HCT116 (cell line): ENCODE measurements at regions not wholly inside any gene's neighbourhood (a gene's known extent, or its start where the extent isn't known, plus 50 kb on each side); places are given as distances from the start of the nearest gene placed in this dataset.

Experiments used
- ATAC-seq: fragments of 200-7000 bp; cut with Tn5 transposase; 2 replicates; pipeline ENCODE4 v1.9.1; 2020; ENCODE audit warnings: mild to moderate bottlenecking, moderate library complexity
- BruUV-seq: library from RNA; stranded (reverse); fragments of 400-500 nt; replicated peaks from 2 replicates; lab custom pipeline; 2021; lab: Mats Ljungman, UMichigan
- CTCF ChIA-PET: fragments of 300-600 bp; sonication (Branson Sonifier 250); formaldehyde crosslinking; loops from one replicate; lab custom pipeline; 2021; ENCODE audit warnings: antibody characterized with exemption; lab: Charles Lee
- POLR2A ChIA-PET: fragments of 300-600, 350-600 bp; sonication (Branson Sonifier 250); formaldehyde crosslinking; loops from one replicate; lab custom pipeline; 2021; ENCODE audit warnings: antibody characterized with exemption; lab: Charles Lee
- RAD21 ChIA-PET, 2 experiments: fragments of 300-600 bp; sonication (Branson Sonifier 250); formaldehyde crosslinking; loops; one replicate each; lab custom pipeline; 2023; ENCODE audit warnings: low total read pairs in 2 of 2; ENCODE audit not compliant: uncharacterized antibody in 2 of 2, unreplicated experiment in 2 of 2, low non-redundant PET in 1 of 2; lab: Charles Lee
- DNase-seq: peaks from one replicate; pipeline ENCODE4 v3.0.0-alpha.2; 2010; ENCODE audit warnings: low read depth, low spot score
- H2AFZ ChIP-seq: fragments of 200-600 bp; shearing (Covaris generic), sonication (generic); 2 replicates; pipeline ENCODE4 v1.6.1; 2017; ENCODE audit warnings: low read depth, mixed run types, mixed read lengths, antibody characterized with exemption, low read length; ENCODE audit not compliant: poor library complexity, severe bottlenecking
- H3K27ac ChIP-seq: 2 replicates; pipeline ENCODE4 v1.5.1; 2012; ENCODE audit warnings: low read depth, low read length
- H3K27me3 ChIP-seq: fragments of 200-600 bp; sonication (generic); 2 replicates; pipeline ENCODE4 v1.6.1; 2016; ENCODE audit warnings: mixed run types, low read length, mixed read lengths; ENCODE audit not compliant: insufficient read depth
- H3K36me3 ChIP-seq, 2 experiments: fragments of 200-500 bp in 1 of 2; fragments of 200-600 bp in 1 of 2; sonication (Bioruptor generic) in 1 of 2; sonication (generic) in 1 of 2; 2 replicates each; pipeline versions ENCODE4 v1.5.1 to v1.6.1; 2014 to 2016; ENCODE audit warnings: low read length in 2 of 2, inconsistent platforms in 1 of 2, mixed read lengths in 1 of 2, mixed run types in 1 of 2; ENCODE audit not compliant: insufficient read depth in 2 of 2, control insufficient read depth in 1 of 2
- H3K4me1 ChIP-seq, 2 experiments: fragments of 200-600 bp in 1 of 2; sonication (generic) in 1 of 2; 2 replicates each; pipeline versions ENCODE4 v1.5.1 to v1.6.1; 2012 to 2017; ENCODE audit warnings: low read length in 2 of 2, inconsistent platforms in 1 of 2, mild to moderate bottlenecking in 1 of 2, mixed read lengths in 1 of 2, mixed run types in 1 of 2, moderate library complexity in 1 of 2; ENCODE audit not compliant: insufficient read depth in 2 of 2, control insufficient read depth in 1 of 2
- H3K4me2 ChIP-seq: fragments of 200-600 bp; sonication (generic); 2 replicates; pipeline ENCODE4 v1.6.1; 2017; ENCODE audit warnings: mixed run types, low read length, mixed read lengths
- H3K4me3 ChIP-seq, 2 experiments: fragments of 200-600 bp in 1 of 2; sonication (generic) in 1 of 2; replicated peaks in 1 of 2; 2 replicates each; pipeline ENCODE4 v1.5.1; 2011 to 2016; ENCODE audit warnings: low read length in 2 of 2, control low read depth in 1 of 2, low read depth in 1 of 2, mild to moderate bottlenecking in 1 of 2, mixed read lengths in 1 of 2, mixed run types in 1 of 2
- H3K79me2 ChIP-seq: fragments of 200-600 bp; sonication (generic); 2 replicates; pipeline ENCODE4 v1.6.1; 2017; ENCODE audit warnings: mild to moderate bottlenecking, mixed run types, low read length, moderate library complexity, mixed read lengths; ENCODE audit not compliant: insufficient read depth
- H3K9ac ChIP-seq: fragments of 200-600 bp; sonication (generic); 2 replicates; pipeline ENCODE4 v1.6.1; 2016; ENCODE audit warnings: low read length, mixed read lengths
- H3K9me2 ChIP-seq: fragments of 200-600 bp; sonication (generic), shearing (Covaris generic); 2 replicates; pipeline ENCODE4 v1.6.1; 2017; ENCODE audit warnings: mixed run types, mild to moderate bottlenecking, moderate library complexity; ENCODE audit not compliant: insufficient read depth
- H3K9me3 ChIP-seq, 2 experiments: fragments of 200-500 bp in 1 of 2; fragments of 200-600 bp in 1 of 2; sonication (Bioruptor generic) in 1 of 2; sonication (generic) in 1 of 2; 2 replicates each; pipeline ENCODE4 v1.6.1; 2014 to 2017; ENCODE audit warnings: low read length in 2 of 2, mixed read lengths in 2 of 2, inconsistent platforms in 1 of 2, low read depth in 1 of 2, mild to moderate bottlenecking in 1 of 2, mixed run types in 1 of 2, moderate library complexity in 1 of 2; ENCODE audit not compliant: control insufficient read depth in 1 of 2, insufficient read depth in 1 of 2
- H4K20me1 ChIP-seq: fragments of 200-600 bp; sonication (generic), shearing (Covaris generic); 2 replicates; pipeline ENCODE4 v1.6.1; 2017; ENCODE audit warnings: mixed run types, mild to moderate bottlenecking, moderate library complexity; ENCODE audit not compliant: insufficient read depth
- CTCF ChIP-seq, 3 experiments: fragments of 200-600 bp in 1 of 3; sonication (generic) in 1 of 3; IDR thresholded peaks in 2 of 3; conservative IDR thresholded peaks in 1 of 3; 2 replicates each; pipeline ENCODE4 v1.5.1; 2012 to 2017; ENCODE audit warnings: low read depth in 2 of 3, low read length in 2 of 3, antibody characterized with exemption in 1 of 3, borderline replicate concordance in 1 of 3, control low read depth in 1 of 3, mild to moderate bottlenecking in 1 of 3, mixed read lengths in 1 of 3, mixed run types in 1 of 3, moderate library complexity in 1 of 3; ENCODE audit not compliant: insufficient read depth in 1 of 3
- ELF1 ChIP-seq: IDR thresholded peaks from 2 replicates; pipeline ENCODE4 v1.6.1; 2012; ENCODE audit warnings: low read depth, borderline replicate concordance
- EZH2phosphoT487 ChIP-seq: fragments of 200-600 bp; IDR thresholded peaks from 2 replicates; pipeline ENCODE4 v1.6.1; 2018; ENCODE audit warnings: antibody characterized with exemption, borderline replicate concordance
- JUND ChIP-seq: IDR thresholded peaks from 2 replicates; pipeline ENCODE4 v1.6.1; 2012
- POLR2AphosphoS5 ChIP-seq: IDR thresholded peaks from 2 replicates; pipeline ENCODE4 v1.6.1; 2011; ENCODE audit warnings: mild to moderate bottlenecking, low read depth, low read length, moderate library complexity
- SIN3A ChIP-seq: IDR thresholded peaks from 2 replicates; pipeline ENCODE4 v1.6.1; 2012; ENCODE audit warnings: low read depth
- TCF7L2 ChIP-seq: IDR thresholded peaks from 2 replicates; pipeline ENCODE4 v1.7.0; 2011; ENCODE audit warnings: borderline replicate concordance, inconsistent platforms; ENCODE audit not compliant: insufficient read depth, insufficient read length; ENCODE audit errors: extremely low read depth
- ZBTB33 ChIP-seq: IDR thresholded peaks from 2 replicates; pipeline ENCODE4 v1.6.1; 2011; ENCODE audit warnings: mild to moderate bottlenecking, low read length, moderate library complexity; ENCODE audit not compliant: insufficient replicate concordance; ENCODE audit errors: extremely low read depth
- ZFX ChIP-seq: fragments of 450-650 bp; IDR thresholded peaks from 2 replicates; pipeline ENCODE4 v1.6.1; 2017
- intact Hi-C: fragments of 100-400 bp; cut with micrococcal nuclease; formaldehyde crosslinking; loops from 2 replicates; pipeline ENCODE4 v1.10.0; 2022
- TF ChIP-seq, protein P1 (sequence below): IDR thresholded peaks from 2 replicates; pipeline ENCODE4 v1.6.1; 2012
- TF ChIP-seq, protein P2 (sequence below): IDR thresholded peaks from 2 replicates; pipeline ENCODE4 v1.6.1; 2012

DNA sequence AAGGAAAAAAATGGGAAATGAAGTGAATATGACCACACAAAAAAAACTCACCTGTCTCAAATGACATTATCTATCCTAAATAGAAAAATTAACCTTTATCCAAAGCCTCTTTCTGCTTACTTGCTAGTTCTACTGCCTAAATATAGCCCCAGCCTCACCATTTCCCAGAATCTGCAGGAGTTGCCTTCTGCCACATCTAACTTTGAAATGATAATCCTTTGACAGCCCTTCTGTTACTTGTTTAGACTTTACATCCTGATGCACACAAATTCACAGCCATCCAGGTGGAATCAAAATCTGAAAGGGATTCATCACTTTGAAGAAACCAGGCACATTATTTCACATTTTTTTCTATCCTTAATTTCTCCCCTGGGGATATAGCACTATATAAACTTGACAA is 1356.2 kb upstream of the NXPH2 start:
- no peak overlapping the region for H2AFZ ChIP-seq
- ATAC-seq, result no peak
- no peaks in the 10 kb centered on the region for H3K4me1 ChIP-seq
- RAD21 ChIA-PET, result no interaction called here
- no peaks in the 10 kb centered on the region for H4K20me1 ChIP-seq
- TF ChIP-seq SIN3A (no peak), ZBTB33 (no peak)
- CTCF ChIA-PET, result no interaction called here
- H3K27ac ChIP-seq, result no peak overlapping the region
- DNase-seq, result no peak
- no peaks in the 10 kb centered on the region for H3K9me3 ChIP-seq
- POLR2A ChIA-PET, result no interaction called here
- no peak overlapping the region for H3K9ac ChIP-seq
- H3K27me3 ChIP-seq, result no peaks in the 10 kb centered on the region
- no peaks in the 10 kb centered on the region for H3K79me2 ChIP-seq
- no peak overlapping the region for H3K4me2 ChIP-seq
- no TSS peak for BruUV-seq
- H3K36me3 ChIP-seq, result no peaks in the 10 kb centered on the region
- no peaks in the 10 kb centered on the region; the same call in 1 of the 2 replicates for H3K9me2 ChIP-seq
- intact Hi-C loops, result no loop called here
- H3K4me3 ChIP-seq, result no peak overlapping the region

- CTCF ChIA-PET, result no interaction called here
- no peak for DNase-seq
Observed at GRCh38 chr2:140128909-140129308, 1348.7 kb upstream of the NXPH2 start.

More at GRCh38 chr2:140128909-140129308, 1348.7 kb upstream of the NXPH2 start:
- H3K27me3 ChIP-seq, result no peaks in the 10 kb centered on the region
- H3K4me2 ChIP-seq, result no peak overlapping the region
- H3K27ac ChIP-seq, result no peak overlapping the region
- no peaks in the 10 kb centered on the region for H3K9me3 ChIP-seq
- no peak overlapping the region for H2AFZ ChIP-seq
- no peak for ATAC-seq
- H3K4me1 ChIP-seq, result no peaks in the 10 kb centered on the region
- no peaks in the 10 kb centered on the region for H3K36me3 ChIP-seq
- intact Hi-C loops, result no loop called here
- RAD21 ChIA-PET, result no interaction called here
- POLR2A ChIA-PET, result no interaction called here
- no peak for TF ChIP-seq ELF1
- TF ChIP-seq EZH2phosphoT487, result no peak
- no peak for TF ChIP-seq POLR2AphosphoS5
- TF ChIP-seq JUND, result no peak
- TF ChIP-seq TCF7L2, result no peak
- TF ChIP-seq, protein P1, sequence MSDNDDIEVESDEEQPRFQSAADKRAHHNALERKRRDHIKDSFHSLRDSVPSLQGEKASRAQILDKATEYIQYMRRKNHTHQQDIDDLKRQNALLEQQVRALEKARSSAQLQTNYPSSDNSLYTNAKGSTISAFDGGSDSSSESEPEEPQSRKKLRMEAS, result no peak
- TF ChIP-seq, protein P2, sequence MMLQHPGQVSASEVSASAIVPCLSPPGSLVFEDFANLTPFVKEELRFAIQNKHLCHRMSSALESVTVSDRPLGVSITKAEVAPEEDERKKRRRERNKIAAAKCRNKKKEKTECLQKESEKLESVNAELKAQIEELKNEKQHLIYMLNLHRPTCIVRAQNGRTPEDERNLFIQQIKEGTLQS, result no peak
- no peak for TF ChIP-seq CTCF (IDR thresholded peaks at IDR 0.05 in 2 of 3, conservative IDR thresholded peaks at IDR 0.05 in 1 of 3; ENCODE audit: borderline replicate concordance in 1 of 3, insufficient read depth in 1 of 3, low read depth in 2 of 3, low read length in 2 of 3)
- TF ChIP-seq ZFX, result no peak
- TF ChIP-seq, all 23 proteins: peak for 0
- BruUV-seq, result no TSS peak
- no peaks in the 10 kb centered on the region for H3K79me2 ChIP-seq
- H3K9me2 ChIP-seq, result no peaks in the 10 kb centered on the region
- no peak overlapping the region for H3K9ac ChIP-seq
- H3K4me3 ChIP-seq, result no peak overlapping the region
- no peaks in the 10 kb centered on the region for H4K20me1 ChIP-seq
